ENCODE measurements at regions not wholly inside any gene's neighbourhood (a gene's known extent, or its start where the extent isn't known, plus 50 kb on each side); places are given as distances from the start of the nearest gene placed in this dataset.

DNA sequence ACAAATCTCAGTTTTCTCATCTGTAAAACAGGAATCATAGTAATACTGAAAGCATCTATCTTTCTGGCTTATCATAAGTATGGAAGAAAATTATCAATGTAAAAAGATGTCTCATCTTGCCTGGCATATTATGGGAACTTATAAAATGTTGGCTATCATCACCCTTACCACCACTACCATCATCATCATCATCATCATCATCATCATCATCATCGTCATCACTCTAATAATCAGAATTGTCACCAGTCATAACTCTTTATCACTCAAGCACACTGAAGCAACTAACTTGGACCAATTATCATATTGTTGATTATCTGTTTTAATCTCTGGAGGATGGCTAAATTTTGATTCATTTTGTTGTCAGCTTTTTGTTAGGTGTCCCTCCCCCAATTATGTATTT is 825.4 kb downstream of the SORCS3 start:
- H3K4me3 ChIP-seq (ENCODE audit: low read depth in 1 of 2, low read length in 2 of 2), result no peak overlapping the region
- H3K4me1 ChIP-seq (ENCODE audit: control insufficient read depth in 1 of 2, insufficient read depth in 2 of 2, low read length in 2 of 2), result no peaks in the 10 kb centered on the region
- H3K27me3 ChIP-seq (ENCODE audit: low read depth, low read length), result no peaks in the 10 kb centered on the region
- peaks cover 0 to 4% of the 10 kb centered on the region in 2 donors for H3K9me3 ChIP-seq (ENCODE audit: control insufficient read depth in 1 of 2, low read length in 2 of 2)
- no peak overlapping the region for H3K27ac ChIP-seq (ENCODE audit: low read length)
- H3K36me3 ChIP-seq (ENCODE audit: control insufficient read depth in 1 of 2, insufficient read depth in 2 of 2, low read length in 2 of 2), result no peaks in the 10 kb centered on the region

DNA sequence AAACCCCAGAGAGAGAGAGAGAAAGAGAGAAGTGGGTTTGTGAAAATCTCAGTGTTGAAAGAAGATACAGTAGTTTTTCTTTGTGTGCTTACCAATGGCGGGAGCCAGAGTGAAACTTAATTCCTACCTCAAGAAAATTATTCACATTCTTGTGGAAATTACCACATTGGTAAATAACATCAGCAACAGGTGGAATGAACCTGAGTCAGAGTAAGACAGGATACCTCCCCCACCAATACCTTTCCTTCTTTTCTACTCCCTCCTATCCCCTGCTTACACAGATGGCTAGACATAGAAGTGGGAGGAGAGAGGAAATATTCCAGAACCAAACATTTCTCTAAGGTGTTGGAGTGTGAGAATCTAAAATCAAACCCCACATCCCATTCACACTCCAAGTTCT is 793.9 kb downstream of the SORCS3 start:
- Histone ChIP-seq H3K9me3 (ENCODE audit: control insufficient read depth in 1 of 2, low read length in 2 of 2) (no peaks in the 10 kb centered on the region), H3K27me3 (ENCODE audit: low read depth, low read length) (no peaks in the 10 kb centered on the region), H3K4me3 (ENCODE audit: low read depth in 1 of 2, low read length in 2 of 2) (no peak overlapping the region), H3K27ac (ENCODE audit: low read length) (no peak overlapping the region), H3K36me3 (ENCODE audit: control insufficient read depth in 1 of 2, insufficient read depth in 2 of 2, low read length in 2 of 2) (no peaks in the 10 kb centered on the region), H3K4me1 (ENCODE audit: control insufficient read depth in 1 of 2, insufficient read depth in 2 of 2, low read length in 2 of 2) (no peaks in the 10 kb centered on the region)

DNA sequence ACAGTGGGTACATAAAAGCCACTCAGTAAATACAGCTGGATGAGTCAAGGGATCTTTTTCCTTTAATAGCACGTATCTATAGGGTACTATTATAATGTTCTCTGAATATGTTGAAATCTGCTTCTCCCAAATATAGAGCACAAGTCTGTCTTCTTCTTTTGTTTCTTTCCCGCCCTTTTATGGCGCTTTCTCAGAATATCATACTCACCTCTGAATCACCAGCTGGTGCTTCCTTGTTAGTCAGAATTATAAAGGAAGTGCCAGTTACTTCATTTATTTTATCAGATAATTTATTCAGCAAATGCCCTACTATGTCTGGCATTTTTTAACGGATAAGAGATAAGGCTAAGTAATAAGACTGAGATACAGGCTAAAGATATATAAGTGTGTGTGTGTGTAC is 772.9 kb downstream of the SORCS3 start:
- H3K27me3 ChIP-seq (ENCODE audit: low read depth, low read length), result no peaks in the 10 kb centered on the region

DNA sequence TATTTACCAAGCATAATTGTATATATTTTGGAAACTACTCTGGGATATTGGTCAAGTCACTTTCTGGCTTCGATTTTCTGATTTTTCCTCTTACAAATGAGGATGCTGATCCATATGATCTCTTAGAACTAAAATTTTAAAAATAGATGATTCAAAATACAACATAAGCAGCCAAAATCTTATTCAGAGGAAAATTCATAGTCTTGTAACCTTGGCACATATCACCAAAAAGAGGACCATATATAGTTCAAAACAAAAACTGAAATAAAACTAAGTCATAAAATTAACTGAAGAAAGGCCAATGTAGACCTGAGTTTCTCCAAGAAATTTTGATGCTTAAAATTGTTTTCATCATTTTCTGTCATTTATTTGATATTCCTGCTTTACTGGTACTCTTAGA is 768.3 kb downstream of the SORCS3 start:
- Histone ChIP-seq H3K27ac (ENCODE audit: low read length) (no peak overlapping the region), H3K4me3 (ENCODE audit: low read depth in 1 of 2, low read length in 2 of 2) (no peak overlapping the region), H3K36me3 (ENCODE audit: control insufficient read depth in 1 of 2, insufficient read depth in 2 of 2, low read length in 2 of 2) (no peaks in the 10 kb centered on the region), H3K27me3 (ENCODE audit: low read depth, low read length) (no peaks in the 10 kb centered on the region), H3K9me3 (ENCODE audit: control insufficient read depth in 1 of 2, low read length in 2 of 2) (peaks cover 0 to 5% of the 10 kb centered on the region in 2 donors), H3K4me1 (ENCODE audit: control insufficient read depth in 1 of 2, insufficient read depth in 2 of 2, low read length in 2 of 2) (no peaks in the 10 kb centered on the region)

More for the DNA sequence above, 772.9 kb downstream of the SORCS3 start:
- Histone ChIP-seq H3K4me1 (ENCODE audit: control insufficient read depth in 1 of 2, insufficient read depth in 2 of 2, low read length in 2 of 2) (no peaks in the 10 kb centered on the region), H3K9me3 (ENCODE audit: control insufficient read depth in 1 of 2, low read length in 2 of 2) (peaks cover 0 to 4% of the 10 kb centered on the region in 2 donors), H3K27ac (ENCODE audit: low read length) (no peak overlapping the region), H3K36me3 (ENCODE audit: control insufficient read depth in 1 of 2, insufficient read depth in 2 of 2, low read length in 2 of 2) (no peaks in the 10 kb centered on the region), H3K4me3 (ENCODE audit: low read depth in 1 of 2, low read length in 2 of 2) (no peak overlapping the region)

- no peaks in the 10 kb centered on the region for H3K27me3 ChIP-seq (ENCODE audit: low read depth, low read length)
- H3K4me3 ChIP-seq (ENCODE audit: low read depth in 1 of 2, low read length in 2 of 2), result no peak overlapping the region
- no peak overlapping the region for H3K27ac ChIP-seq (ENCODE audit: low read length)
- H3K4me1 ChIP-seq (ENCODE audit: control insufficient read depth in 1 of 2, insufficient read depth in 2 of 2, low read length in 2 of 2), result no peaks in the 10 kb centered on the region
- H3K9me3 ChIP-seq (ENCODE audit: control insufficient read depth in 1 of 2, low read length in 2 of 2), result peaks cover 0 to 5% of the 10 kb centered on the region in 2 donors
- no peaks in the 10 kb centered on the region for H3K36me3 ChIP-seq (ENCODE audit: control insufficient read depth in 1 of 2, insufficient read depth in 2 of 2, low read length in 2 of 2)
Observed at GRCh38 chr10:105406488-105406887, 765.4 kb downstream of the SORCS3 start.

GRCh38 chr10:105398202-105398601 is 757.1 kb downstream of the SORCS3 start:
- Histone ChIP-seq H3K4me1 (ENCODE audit: control insufficient read depth in 1 of 2, insufficient read depth in 2 of 2, low read length in 2 of 2) (no peaks in the 10 kb centered on the region), H3K9me3 (ENCODE audit: control insufficient read depth in 1 of 2, low read length in 2 of 2) (no peaks in the 10 kb centered on the region), H3K36me3 (ENCODE audit: control insufficient read depth in 1 of 2, insufficient read depth in 2 of 2, low read length in 2 of 2) (no peaks in the 10 kb centered on the region)

GRCh38 chr10:105391670-105392351 is 750.7 kb downstream of the SORCS3 start:
- no peaks in the 10 kb centered on the region for H3K36me3 ChIP-seq (ENCODE audit: control insufficient read depth in 1 of 2, insufficient read depth in 2 of 2, low read length in 2 of 2)
- H3K27me3 ChIP-seq (ENCODE audit: low read depth, low read length), result no peaks in the 10 kb centered on the region
- H3K27ac ChIP-seq (ENCODE audit: low read length), result no peak overlapping the region
- H3K4me1 ChIP-seq (ENCODE audit: control insufficient read depth in 1 of 2, insufficient read depth in 2 of 2, low read length in 2 of 2), result no peaks in the 10 kb centered on the region
- no peak overlapping the region for H3K4me3 ChIP-seq (ENCODE audit: low read depth in 1 of 2, low read length in 2 of 2)
- H3K9me3 ChIP-seq (ENCODE audit: control insufficient read depth in 1 of 2, low read length in 2 of 2), result no peaks in the 10 kb centered on the region

More at GRCh38 chr10:105398202-105398601, 757.1 kb downstream of the SORCS3 start:
- no peaks in the 10 kb centered on the region for H3K27me3 ChIP-seq (ENCODE audit: low read depth, low read length)
- H3K27ac ChIP-seq (ENCODE audit: low read length), result no peak overlapping the region
- H3K4me3 ChIP-seq (ENCODE audit: low read depth in 1 of 2, low read length in 2 of 2), result no peak overlapping the region

GRCh38 chr10:105387971-105388370 is 746.9 kb downstream of the SORCS3 start:
- Histone ChIP-seq H3K36me3 (ENCODE audit: control insufficient read depth in 1 of 2, insufficient read depth in 2 of 2, low read length in 2 of 2) (no peaks in the 10 kb centered on the region), H3K9me3 (ENCODE audit: control insufficient read depth in 1 of 2, low read length in 2 of 2) (no peaks in the 10 kb centered on the region), H3K4me3 (ENCODE audit: low read depth in 1 of 2, low read length in 2 of 2) (no peak overlapping the region), H3K4me1 (ENCODE audit: control insufficient read depth in 1 of 2, insufficient read depth in 2 of 2, low read length in 2 of 2) (no peaks in the 10 kb centered on the region), H3K27ac (ENCODE audit: low read length) (no peak overlapping the region), H3K27me3 (ENCODE audit: low read depth, low read length) (no peaks in the 10 kb centered on the region)

DNA sequence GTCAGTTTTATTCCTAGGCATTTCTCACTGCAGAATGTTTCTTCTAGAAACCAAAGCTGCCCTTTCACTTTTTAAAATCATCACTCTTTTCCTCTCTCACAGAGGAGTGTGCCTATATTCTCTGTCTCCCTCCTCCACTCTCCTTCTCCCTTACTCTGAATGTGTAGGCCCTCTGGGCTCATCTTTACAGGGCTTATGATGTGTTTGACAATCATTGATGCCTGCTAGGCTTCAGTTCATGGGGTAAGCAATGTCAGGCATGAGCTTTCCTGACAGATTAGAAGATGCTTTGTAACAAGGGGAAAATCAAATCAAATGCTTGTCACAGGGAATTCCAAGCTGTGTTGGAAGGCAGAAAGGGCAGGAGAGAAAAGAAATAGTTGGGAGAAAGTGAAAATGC is 742.9 kb downstream of the SORCS3 start:
- Histone ChIP-seq H3K27me3 (ENCODE audit: low read depth, low read length) (no peaks in the 10 kb centered on the region), H3K27ac (ENCODE audit: low read length) (no peak overlapping the region), H3K4me3 (ENCODE audit: low read depth in 1 of 2, low read length in 2 of 2) (no peak overlapping the region), H3K4me1 (ENCODE audit: control insufficient read depth in 1 of 2, insufficient read depth in 2 of 2, low read length in 2 of 2) (no peaks in the 10 kb centered on the region), H3K36me3 (ENCODE audit: control insufficient read depth in 1 of 2, insufficient read depth in 2 of 2, low read length in 2 of 2) (no peaks in the 10 kb centered on the region), H3K9me3 (ENCODE audit: control insufficient read depth in 1 of 2, low read length in 2 of 2) (no peaks in the 10 kb centered on the region)

DNA sequence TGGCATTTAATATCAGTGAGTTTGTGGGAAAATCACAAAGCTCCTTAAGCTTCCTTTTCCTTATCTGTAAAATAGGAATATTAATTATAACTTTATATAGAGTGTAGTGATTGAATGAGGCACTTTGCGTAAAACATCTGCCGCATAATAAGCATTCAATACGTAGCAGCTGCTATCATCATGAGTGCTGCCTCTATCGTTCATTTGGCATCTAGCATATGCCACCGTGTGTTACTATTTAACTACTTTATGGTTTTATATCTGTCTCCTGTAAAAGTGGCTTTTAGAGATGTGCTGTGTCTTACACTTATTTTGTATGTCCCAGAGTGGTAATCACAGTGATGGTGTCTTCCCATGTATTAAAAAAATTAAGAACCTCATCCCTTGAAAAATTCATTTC is 729.6 kb downstream of the SORCS3 start:
- no peak overlapping the region for H3K27ac ChIP-seq (ENCODE audit: low read length)
- peaks cover 0 to 7% of the 10 kb centered on the region in 2 donors for H3K9me3 ChIP-seq (ENCODE audit: control insufficient read depth in 1 of 2, low read length in 2 of 2)
- no peaks in the 10 kb centered on the region for H3K4me1 ChIP-seq (ENCODE audit: control insufficient read depth in 1 of 2, insufficient read depth in 2 of 2, low read length in 2 of 2)
- H3K27me3 ChIP-seq (ENCODE audit: low read depth, low read length), result no peaks in the 10 kb centered on the region
- H3K36me3 ChIP-seq (ENCODE audit: control insufficient read depth in 1 of 2, insufficient read depth in 2 of 2, low read length in 2 of 2), result no peaks in the 10 kb centered on the region
- H3K4me3 ChIP-seq (ENCODE audit: low read depth in 1 of 2, low read length in 2 of 2), result no peak overlapping the region

GRCh38 chr10:105359708-105360107 is 718.6 kb downstream of the SORCS3 start:
- no peaks in the 10 kb centered on the region for H3K27me3 ChIP-seq (ENCODE audit: low read depth, low read length)
- no peak overlapping the region for H3K4me3 ChIP-seq (ENCODE audit: low read depth in 1 of 2, low read length in 2 of 2)
- H3K27ac ChIP-seq (ENCODE audit: low read length), result no peak overlapping the region
- peaks cover 4% of the 10 kb centered on the region in 2 donors for H3K9me3 ChIP-seq (ENCODE audit: control insufficient read depth in 1 of 2, low read length in 2 of 2)
- no peaks in the 10 kb centered on the region for H3K36me3 ChIP-seq (ENCODE audit: control insufficient read depth in 1 of 2, insufficient read depth in 2 of 2, low read length in 2 of 2)
- H3K4me1 ChIP-seq (ENCODE audit: control insufficient read depth in 1 of 2, insufficient read depth in 2 of 2, low read length in 2 of 2), result no peaks in the 10 kb centered on the region

GRCh38 chr10:105358911-105359310 is 717.8 kb downstream of the SORCS3 start:
- Histone ChIP-seq H3K36me3 (ENCODE audit: control insufficient read depth in 1 of 2, insufficient read depth in 2 of 2, low read length in 2 of 2) (no peaks in the 10 kb centered on the region), H3K27me3 (ENCODE audit: low read depth, low read length) (no peaks in the 10 kb centered on the region), H3K9me3 (ENCODE audit: control insufficient read depth in 1 of 2, low read length in 2 of 2) (peaks cover 4% of the 10 kb centered on the region in 2 donors), H3K27ac (ENCODE audit: low read length) (no peak overlapping the region), H3K4me3 (ENCODE audit: low read depth in 1 of 2, low read length in 2 of 2) (no peak overlapping the region), H3K4me1 (ENCODE audit: control insufficient read depth in 1 of 2, insufficient read depth in 2 of 2, low read length in 2 of 2) (no peaks in the 10 kb centered on the region)
